B cell (primary cell): ENCODE measurements at regions not wholly inside any gene's neighbourhood (a gene's known extent, or its start where the extent isn't known, plus 50 kb on each side); places are given as distances from the start of the nearest gene placed in this dataset.

Experiments used
- CTCF ChIP-seq: fragments of 200-600 bp; IDR thresholded peaks from one replicate; pipeline ENCODE4 v1.8.0; 2022; ENCODE audit warnings: antibody characterized with exemption, mild to moderate bottlenecking
- EZH2 ChIP-seq: IDR thresholded peaks from 2 replicates; pipeline ENCODE4 v1.6.1; 2012; ENCODE audit warnings: borderline replicate concordance, low read depth, mild to moderate bottlenecking, moderate library complexity, low read length; ENCODE audit not compliant: insufficient read depth, poor library complexity, severe bottlenecking

DNA sequence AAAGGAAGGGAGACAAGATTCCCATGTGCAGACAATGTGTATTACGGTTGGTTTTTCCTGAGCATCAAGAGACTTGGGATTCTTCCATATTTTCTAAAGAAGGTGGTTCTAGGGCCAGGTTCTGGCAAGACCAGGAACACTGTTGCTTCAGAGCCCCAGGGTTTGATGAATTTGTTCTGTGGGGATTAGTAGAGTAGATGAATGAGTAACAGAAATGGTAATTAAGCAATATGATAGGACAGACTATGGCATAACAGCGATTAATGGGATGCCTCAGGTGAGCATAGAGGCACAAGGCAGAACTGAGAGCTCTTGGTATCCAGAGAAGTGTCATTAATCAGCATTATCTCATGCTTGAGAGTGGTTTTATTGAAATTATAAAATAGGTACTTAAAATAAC lies 82.8 kb upstream of the PNPT1 start:
- TF ChIP-seq CTCF (no peak), EZH2 (no peak)
